ENCODE measurements at regions not wholly inside any gene's neighbourhood (a gene's known extent, or its start where the extent isn't known, plus 50 kb on each side); places are given as distances from the start of the nearest gene placed in this dataset.

- DNase-seq = no peak
Observed at GRCh38 chr18:41545091-41545888, 409.7 kb upstream of the PIK3C3 start.

GRCh38 chr18:41543815-41544214 lies 411.2 kb upstream of the PIK3C3 start:
- no peak for DNase-seq

GRCh38 chr18:41540237-41540871 lies 414.7 kb upstream of the PIK3C3 start:
- DNase-seq = no peak

- no peak for DNase-seq
Observed at GRCh38 chr18:41538751-41539150, 416.3 kb upstream of the PIK3C3 start.

- no peak for DNase-seq
Observed at GRCh38 chr18:41537666-41538065, 417.4 kb upstream of the PIK3C3 start.

GRCh38 chr18:41532344-41533086 lies 422.5 kb upstream of the PIK3C3 start:
- DNase-seq = no peak

GRCh38 chr18:41530970-41531369 lies 424.1 kb upstream of the PIK3C3 start:
- DNase-seq = no peak

- no peak for DNase-seq
Observed at GRCh38 chr18:41529093-41529492, 425.9 kb upstream of the PIK3C3 start.

- DNase-seq = no peak
Observed at GRCh38 chr18:41526054-41526453, 429.0 kb upstream of the PIK3C3 start.

- no peak for DNase-seq
Observed at GRCh38 chr18:41524674-41525470, 430.2 kb upstream of the PIK3C3 start.

- DNase-seq = no peak
Observed at GRCh38 chr18:41517142-41517541, 437.9 kb upstream of the PIK3C3 start.

- DNase-seq = no peak
Observed at GRCh38 chr18:41513438-41513837, 441.6 kb upstream of the PIK3C3 start.

GRCh38 chr18:41504316-41504715 lies 450.7 kb upstream of the PIK3C3 start:
- no peak for DNase-seq

GRCh38 chr18:41501848-41502247 lies 453.2 kb upstream of the PIK3C3 start:
- DNase-seq = no peak

GRCh38 chr18:41499345-41499744 lies 455.7 kb upstream of the PIK3C3 start:
- no peak for DNase-seq

GRCh38 chr18:41490861-41491260 lies 464.2 kb upstream of the PIK3C3 start:
- no peak for DNase-seq

- DNase-seq = no peak
Observed at GRCh38 chr18:41486575-41486974, 468.5 kb upstream of the PIK3C3 start.

GRCh38 chr18:41484069-41484468 lies 471.0 kb upstream of the PIK3C3 start:
- DNase-seq = no peak

- no peak for DNase-seq
Observed at GRCh38 chr18:41482501-41482900, 472.5 kb upstream of the PIK3C3 start.

- no peak for DNase-seq
Observed at GRCh38 chr18:41466436-41467160, 488.4 kb upstream of the PIK3C3 start.

- no peak for DNase-seq
Observed at GRCh38 chr18:41465386-41465785, 489.6 kb upstream of the PIK3C3 start.
